H1 (cell line): ENCODE measurements at regions not wholly inside any gene's neighbourhood (a gene's known extent, or its start where the extent isn't known, plus 50 kb on each side); places are given as distances from the start of the nearest gene placed in this dataset.

Source experiments
- CTCF ChIA-PET: fragments of 300-600 bp; sonication (Branson Sonifier 250); formaldehyde crosslinking; loops from one replicate; lab custom pipeline; 2021; ENCODE audit not compliant: partially characterized antibody; lab: Charles Lee
- POLR2A ChIA-PET: fragments of 300-600 bp; sonication (Branson Sonifier 250); formaldehyde crosslinking; loops from one replicate; lab custom pipeline; 2021; ENCODE audit warnings: inconsistent platforms; ENCODE audit not compliant: partially characterized antibody; lab: Charles Lee
- DNase-seq, 2 experiments: peaks; one replicate each; pipeline versions ENCODE4 v3.0.0 to v3.0.0-alpha.2; 2010 to 2022; ENCODE audit warnings: low spot score in 2 of 2, low read depth in 1 of 2, mixed read lengths in 1 of 2
- FAIRE-seq: peaks from 2 replicates; lab custom pipeline; 2011; peaks lifted over from hg19 to GRCh38; lab: Jason Lieb, UNC
- H2AFZ ChIP-seq: 2 replicates; pipeline ENCODE4 v1.8.1; 2012; ENCODE audit warnings: low read length, inconsistent platforms
- H2AK5ac ChIP-seq: 2 replicates; pipeline ENCODE4 v1.6.1; 2013; ENCODE audit warnings: low read depth, low read length
- H2BK120ac ChIP-seq: replicated peaks from 2 replicates; pipeline ENCODE3; 2013; ENCODE audit warnings: low read depth, low read length, inconsistent platforms
- H2BK12ac ChIP-seq: 2 replicates; pipeline ENCODE4 v1.6.1; 2013; ENCODE audit warnings: low read depth, low read length
- H2BK15ac ChIP-seq: 2 replicates; pipeline ENCODE4 v1.6.1; 2013; ENCODE audit warnings: low read length
- H2BK20ac ChIP-seq: 2 replicates; pipeline ENCODE4 v1.6.1; 2013; ENCODE audit warnings: low read length
- H2BK5ac ChIP-seq: 2 replicates; pipeline ENCODE4 v1.6.1; 2013; ENCODE audit warnings: low read depth, low read length
- H3K14ac ChIP-seq: 2 replicates; pipeline ENCODE4 v1.6.1; 2013; ENCODE audit warnings: inconsistent platforms; ENCODE audit not compliant: insufficient read length
- H3K18ac ChIP-seq: 2 replicates; pipeline ENCODE4 v1.6.1; 2013; ENCODE audit warnings: low read length; ENCODE audit errors: extremely low read depth
- H3K23ac ChIP-seq: 2 replicates; pipeline ENCODE4 v1.6.1; 2013; ENCODE audit warnings: inconsistent platforms; ENCODE audit not compliant: insufficient read length
- H3K23me2 ChIP-seq: 2 replicates; pipeline ENCODE4 v1.6.1; 2013; ENCODE audit warnings: low read depth, low read length
- H3K27ac ChIP-seq: 2 replicates; pipeline ENCODE4 v1.6.1; 2011; ENCODE audit warnings: low read depth, low read length, inconsistent platforms
- H3K27me3 ChIP-seq, 4 experiments: replicated peaks in 1 of 4; 1 replicate in 1 of 4; 2 replicates in 3 of 4; pipeline versions ENCODE4 v1.6.1 to v1.8.1; 2011 to 2013; ENCODE audit warnings: low read length in 3 of 4, mild to moderate bottlenecking in 3 of 4, inconsistent platforms in 2 of 4, mixed read lengths in 2 of 4, moderate library complexity in 1 of 4; ENCODE audit not compliant: control insufficient read depth in 3 of 4, insufficient read depth in 3 of 4; ENCODE audit errors: extremely low read depth in 1 of 4
- H3K36me3 ChIP-seq, 4 experiments: 2 replicates each; pipeline versions ENCODE4 v1.6.1 to v1.8.1; 2011 to 2013; ENCODE audit warnings: mild to moderate bottlenecking in 4 of 4, low read length in 3 of 4, moderate library complexity in 2 of 4, control low read depth in 1 of 4, inconsistent platforms in 1 of 4; ENCODE audit not compliant: insufficient read depth in 4 of 4, control insufficient read depth in 2 of 4
- H3K4ac ChIP-seq: replicated peaks from 2 replicates; pipeline ENCODE3; 2013; ENCODE audit warnings: low read length, low read depth, mixed read lengths, inconsistent platforms; ENCODE audit not compliant: insufficient read length
- H3K4me1 ChIP-seq, 4 experiments: replicated peaks in 1 of 4; 1 replicate in 1 of 4; 2 replicates in 3 of 4; pipeline versions ENCODE4 v1.6.1 to v1.8.1; 2011 to 2013; ENCODE audit warnings: low read length in 3 of 4, inconsistent platforms in 2 of 4, mixed read lengths in 1 of 4; ENCODE audit not compliant: insufficient read depth in 4 of 4, control insufficient read depth in 3 of 4
- H3K4me2 ChIP-seq, 2 experiments: 2 replicates each; pipeline versions ENCODE4 v1.6.1 to v1.8.1; 2011 to 2013; ENCODE audit warnings: low read depth in 2 of 2, low read length in 2 of 2, control low read depth in 1 of 2, inconsistent platforms in 1 of 2, mild to moderate bottlenecking in 1 of 2; ENCODE audit not compliant: insufficient read depth in 1 of 2
- H3K4me3 ChIP-seq, 4 experiments: fragments of 200-600, 300-600 bp in 1 of 4; sonication (generic), shearing (Covaris generic), sonication (Bioruptor Twin) in 1 of 4; 2 replicates each; pipeline versions ENCODE4 v1.5.1 to v1.8.1; 2011 to 2016; ENCODE audit warnings: low read length in 4 of 4, low read depth in 3 of 4, control low read depth in 2 of 4, inconsistent platforms in 2 of 4, mild to moderate bottlenecking in 2 of 4, mixed read lengths in 1 of 4, moderate library complexity in 1 of 4; ENCODE audit not compliant: insufficient read depth in 2 of 4; ENCODE audit errors: extremely low read depth in 1 of 4
- H3K56ac ChIP-seq: replicated peaks from 2 replicates; pipeline ENCODE3; 2013; ENCODE audit warnings: low read depth, mild to moderate bottlenecking, mixed read lengths, low read length, inconsistent platforms; ENCODE audit not compliant: insufficient read length
- H3K79me1 ChIP-seq: 2 replicates; pipeline ENCODE4 v1.6.1; 2013; ENCODE audit warnings: low read depth, low read length, control low read depth
- H3K79me2 ChIP-seq, 2 experiments: 2 replicates each; pipeline versions ENCODE4 v1.6.1 to v1.8.1; 2012 to 2013; ENCODE audit warnings: low read length in 2 of 2, mild to moderate bottlenecking in 2 of 2, inconsistent platforms in 1 of 2; ENCODE audit not compliant: insufficient read depth in 2 of 2, control insufficient read depth in 1 of 2
- H3K9ac ChIP-seq, 4 experiments: replicated peaks in 1 of 4; 1 replicate in 1 of 4; 2 replicates in 3 of 4; pipeline versions ENCODE4 v1.6.1 to v1.8.1; 2011 to 2013; ENCODE audit warnings: low read depth in 3 of 4, low read length in 3 of 4, control low read depth in 2 of 4, mild to moderate bottlenecking in 2 of 4, moderate library complexity in 2 of 4, inconsistent platforms in 1 of 4; ENCODE audit errors: extremely low read depth in 1 of 4
- H3K9me3 ChIP-seq, 2 experiments: 2 replicates each; pipeline versions ENCODE4 v1.6.1 to v1.8.1; 2012 to 2013; ENCODE audit warnings: mild to moderate bottlenecking in 2 of 2, moderate library complexity in 2 of 2, control low read depth in 1 of 2, inconsistent platforms in 1 of 2, low read depth in 1 of 2, low read length in 1 of 2, mixed read lengths in 1 of 2; ENCODE audit not compliant: insufficient read depth in 2 of 2
- H4K20me1 ChIP-seq, 2 experiments: replicated peaks in 1 of 2; 2 replicates each; pipeline versions ENCODE3 to v1.8.1; 2011 to 2013; ENCODE audit warnings: inconsistent platforms in 2 of 2, low read length in 2 of 2, mild to moderate bottlenecking in 1 of 2; ENCODE audit not compliant: insufficient read depth in 2 of 2, control insufficient read depth in 1 of 2
- H4K5ac ChIP-seq: 2 replicates; pipeline ENCODE4 v1.6.1; 2013; ENCODE audit warnings: low read length, low read depth, mixed read lengths, inconsistent platforms; ENCODE audit not compliant: insufficient read length
- H4K8ac ChIP-seq: 2 replicates; pipeline ENCODE4 v1.8.0; 2013; ENCODE audit warnings: mild to moderate bottlenecking, moderate library complexity, low read length, inconsistent platforms; ENCODE audit not compliant: insufficient read depth; ENCODE audit errors: extremely low read depth
- H4K91ac ChIP-seq: replicated peaks from 2 replicates; pipeline ENCODE3; 2013; ENCODE audit warnings: low read length, mixed read lengths, inconsistent platforms; ENCODE audit not compliant: insufficient read length
- CHD2 ChIP-seq: IDR thresholded peaks from 2 replicates; pipeline ENCODE4 v1.6.1; 2012; ENCODE audit warnings: low read length, improper control_type of control experiment
- HDAC2 ChIP-seq, 2 experiments: fragments of 300-600 bp in 1 of 2; sonication (generic) in 1 of 2; IDR thresholded peaks; 2 replicates each; pipeline ENCODE4 v1.6.1; 2011 to 2012; ENCODE audit warnings: low read depth in 2 of 2, low read length in 2 of 2, mild to moderate bottlenecking in 2 of 2, moderate library complexity in 2 of 2, borderline replicate concordance in 1 of 2, inconsistent platforms in 1 of 2
- JUN ChIP-seq: IDR thresholded peaks from 2 replicates; pipeline ENCODE4 v1.6.1; 2011; ENCODE audit warnings: low read depth, mild to moderate bottlenecking, improper control_type of control experiment, low read length
- KDM1A ChIP-seq: fragments of 200-600, 300-600 bp; sonication (generic); IDR thresholded peaks from 2 replicates; pipeline ENCODE4 v1.7.1; 2016; ENCODE audit warnings: mild to moderate bottlenecking, low read length, borderline replicate concordance
- SIN3A ChIP-seq, 2 experiments: IDR thresholded peaks in 1 of 2; conservative IDR thresholded peaks in 1 of 2; 2 replicates each; pipeline ENCODE4 v1.6.1; 2011 to 2012; ENCODE audit warnings: low read length in 2 of 2, improper control_type of control experiment in 1 of 2, low read depth in 1 of 2, mild to moderate bottlenecking in 1 of 2
- SRF ChIP-seq: IDR thresholded peaks from 2 replicates; pipeline ENCODE4 v1.6.1; 2011; ENCODE audit warnings: mild to moderate bottlenecking, low read depth, low read length, moderate library complexity
- YY1 ChIP-seq: IDR thresholded peaks from 2 replicates; pipeline ENCODE4 v1.6.1; 2011; ENCODE audit warnings: low read depth, mild to moderate bottlenecking, low read length
- WGBS, 2 experiments: shearing (Covaris generic) in 1 of 2; methylation state at CpG; one replicate each; pipeline versions ENCODE4 v1.1.6 to v1.1.7; 2013 to 2015; ENCODE audit warnings: low lambda C conversion rate in 2 of 2, mixed read lengths in 2 of 2, inconsistent platforms in 1 of 2, low coverage in 1 of 2, missing lambda C conversion rate in 1 of 2; ENCODE audit not compliant: insufficient replicate concordance in 2 of 2, insufficient coverage in 1 of 2, insufficient read length in 1 of 2; ENCODE audit errors: extremely low coverage in 1 of 2, missing lambda C conversion rate in 1 of 2; 5-methylcytosine and 5-hydroxymethylcytosine counted together

DNA sequence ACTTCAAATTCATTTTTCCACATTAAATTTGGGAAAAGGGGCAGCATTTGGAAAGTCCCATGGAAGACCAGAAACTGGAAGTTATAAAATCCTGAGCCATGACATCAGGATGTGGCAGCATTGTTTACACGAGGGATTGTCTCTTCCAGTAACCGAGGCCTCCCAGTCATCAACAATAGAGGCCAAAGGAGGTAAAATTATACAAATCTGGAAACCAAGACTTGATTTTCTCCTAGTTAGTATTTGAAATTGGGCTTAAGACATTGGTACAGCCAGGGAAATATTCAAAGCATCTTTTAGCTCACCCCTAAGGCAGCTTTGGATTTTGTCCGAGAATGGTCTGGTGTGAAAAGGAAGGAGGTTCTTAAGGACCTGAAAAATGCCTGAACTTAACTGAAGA is 251.6 kb upstream of the FOXF1 start:
- peaks cover 0 to 1% (median 0%) of the 10 kb centered on the region in 4 experiments; a peak in 1 of 7 replicates for H3K27me3 ChIP-seq
- no peak overlapping the region for H3K4me3 ChIP-seq
- TF ChIP-seq YY1 (no peak), KDM1A (no peak), CHD2 (no peak), SRF (no peak), JUN (no peak), HDAC2 (IDR thresholded peaks at IDR 0.05; ENCODE audit: borderline replicate concordance in 1 of 2, low read depth in 2 of 2, low read length in 2 of 2) (no peak), SIN3A (conservative IDR thresholded peaks at IDR 0.05 in 1 of 2, IDR thresholded peaks at IDR 0.05 in 1 of 2; ENCODE audit: low read depth in 1 of 2, low read length in 2 of 2) (no peak)
- no peak overlapping the region for H3K14ac ChIP-seq
- H3K9ac ChIP-seq = no peak overlapping the region
- H3K27ac ChIP-seq = no peak overlapping the region
- ChIA-PET POLR2A (no interaction called here), CTCF (interaction anchor here (0.5 to 0.9 kb wide), 2 partner anchors 36 to 66 kb away, joined by 3 read pairs; no protein-coding TSS in a partner anchor)
- H2BK120ac ChIP-seq = no peak overlapping the region
- no peak overlapping the region for H3K4ac ChIP-seq
- H3K9me3 ChIP-seq = peaks cover 6 to 13% of the 10 kb centered on the region in 2 experiments; a peak in 3 of 4 replicates
- H3K56ac ChIP-seq = no peak overlapping the region
- no peaks in the 10 kb centered on the region for H3K23me2 ChIP-seq
- no peak overlapping the region for H4K5ac ChIP-seq
- H3K4me1 ChIP-seq = no peaks in the 10 kb centered on the region
- H3K4me2 ChIP-seq = no peak overlapping the region
- H2BK5ac ChIP-seq = no peak overlapping the region
- H3K79me1 ChIP-seq = no peaks in the 10 kb centered on the region
- no peak overlapping the region for H2AK5ac ChIP-seq
- no peak overlapping the region for H2BK15ac ChIP-seq
- no peaks in the 10 kb centered on the region for H3K79me2 ChIP-seq
- H2BK20ac ChIP-seq = no peak overlapping the region
- no peak overlapping the region for H4K91ac ChIP-seq
- DNase-seq = no peak
- no peaks in the 10 kb centered on the region for H4K20me1 ChIP-seq
- no peak overlapping the region for H2BK12ac ChIP-seq
- no peaks in the 10 kb centered on the region for H3K36me3 ChIP-seq
- H2AFZ ChIP-seq = no peak overlapping the region
- no peak overlapping the region for H3K18ac ChIP-seq
- no peak overlapping the region for H4K8ac ChIP-seq
- H3K23ac ChIP-seq = no peak overlapping the region
- no peak for FAIRE-seq
- 93% methylated on average over 3 of the region's 3 CpGs; no CpG with 5 or more reads in 1 of the 2 experiments for WGBS, 2 experiments
